ENCODE measurements at regions not wholly inside any gene's neighbourhood (a gene's known extent, or its start where the extent isn't known, plus 50 kb on each side); places are given as distances from the start of the nearest gene placed in this dataset.

DNA sequence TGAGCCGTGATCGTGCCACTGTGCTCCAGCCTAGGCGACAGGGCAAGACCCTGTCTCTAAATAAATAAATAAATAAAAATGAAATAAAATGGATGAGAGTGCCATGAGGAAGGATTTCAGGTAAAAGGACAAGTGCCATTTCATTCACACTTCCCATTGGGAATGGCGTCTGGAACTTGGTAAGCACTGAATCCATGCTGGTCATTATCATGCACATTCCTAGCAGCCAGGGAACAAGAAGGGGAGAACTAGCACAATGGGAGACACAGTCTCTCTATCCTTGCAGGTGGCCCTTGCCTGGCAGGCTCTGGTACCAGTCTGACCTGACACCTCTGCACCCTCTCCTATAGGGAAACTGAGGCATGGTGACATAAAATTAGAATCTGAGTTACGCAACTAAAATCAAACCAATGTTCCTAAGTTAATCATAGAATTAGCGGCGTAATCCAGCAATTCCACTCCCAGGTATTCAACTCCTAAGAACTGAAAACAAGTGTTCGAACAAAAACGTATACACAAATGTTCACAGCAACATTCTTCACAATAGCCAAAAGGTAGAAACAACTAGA is 70.8 kb upstream of the MFGE8 start (continued):
- TF ChIP-seq, protein P1, sequence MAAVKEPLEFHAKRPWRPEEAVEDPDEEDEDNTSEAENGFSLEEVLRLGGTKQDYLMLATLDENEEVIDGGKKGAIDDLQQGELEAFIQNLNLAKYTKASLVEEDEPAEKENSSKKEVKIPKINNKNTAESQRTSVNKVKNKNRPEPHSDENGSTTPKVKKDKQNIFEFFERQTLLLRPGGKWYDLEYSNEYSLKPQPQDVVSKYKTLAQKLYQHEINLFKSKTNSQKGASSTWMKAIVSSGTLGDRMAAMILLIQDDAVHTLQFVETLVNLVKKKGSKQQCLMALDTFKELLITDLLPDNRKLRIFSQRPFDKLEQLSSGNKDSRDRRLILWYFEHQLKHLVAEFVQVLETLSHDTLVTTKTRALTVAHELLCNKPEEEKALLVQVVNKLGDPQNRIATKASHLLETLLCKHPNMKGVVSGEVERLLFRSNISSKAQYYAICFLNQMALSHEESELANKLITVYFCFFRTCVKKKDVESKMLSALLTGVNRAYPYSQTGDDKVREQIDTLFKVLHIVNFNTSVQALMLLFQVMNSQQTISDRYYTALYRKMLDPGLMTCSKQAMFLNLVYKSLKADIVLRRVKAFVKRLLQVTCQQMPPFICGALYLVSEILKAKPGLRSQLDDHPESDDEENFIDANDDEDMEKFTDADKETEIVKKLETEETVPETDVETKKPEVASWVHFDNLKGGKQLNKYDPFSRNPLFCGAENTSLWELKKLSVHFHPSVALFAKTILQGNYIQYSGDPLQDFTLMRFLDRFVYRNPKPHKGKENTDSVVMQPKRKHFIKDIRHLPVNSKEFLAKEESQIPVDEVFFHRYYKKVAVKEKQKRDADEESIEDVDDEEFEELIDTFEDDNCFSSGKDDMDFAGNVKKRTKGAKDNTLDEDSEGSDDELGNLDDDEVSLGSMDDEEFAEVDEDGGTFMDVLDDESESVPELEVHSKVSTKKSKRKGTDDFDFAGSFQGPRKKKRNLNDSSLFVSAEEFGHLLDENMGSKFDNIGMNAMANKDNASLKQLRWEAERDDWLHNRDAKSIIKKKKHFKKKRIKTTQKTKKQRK (IDR thresholded peaks at IDR 0.05; ENCODE audit: low read depth, low read length): no peak
- TF ChIP-seq NR2C1 (IDR thresholded peaks at IDR 0.05) (no peak), HDAC2 (IDR thresholded peaks at IDR 0.05) (no peak), IKZF2 (IDR thresholded peaks at IDR 0.05) (no peak), ZNF622 (IDR thresholded peaks at IDR 0.05) (no peak), MTA3 (IDR thresholded peaks at IDR 0.05; ENCODE audit: borderline replicate concordance, low read length) (no peak), CHD4 (IDR thresholded peaks at IDR 0.05) (no peak), ZNF24 (IDR thresholded peaks at IDR 0.05) (no peak)
- TF ChIP-seq, protein P2, sequence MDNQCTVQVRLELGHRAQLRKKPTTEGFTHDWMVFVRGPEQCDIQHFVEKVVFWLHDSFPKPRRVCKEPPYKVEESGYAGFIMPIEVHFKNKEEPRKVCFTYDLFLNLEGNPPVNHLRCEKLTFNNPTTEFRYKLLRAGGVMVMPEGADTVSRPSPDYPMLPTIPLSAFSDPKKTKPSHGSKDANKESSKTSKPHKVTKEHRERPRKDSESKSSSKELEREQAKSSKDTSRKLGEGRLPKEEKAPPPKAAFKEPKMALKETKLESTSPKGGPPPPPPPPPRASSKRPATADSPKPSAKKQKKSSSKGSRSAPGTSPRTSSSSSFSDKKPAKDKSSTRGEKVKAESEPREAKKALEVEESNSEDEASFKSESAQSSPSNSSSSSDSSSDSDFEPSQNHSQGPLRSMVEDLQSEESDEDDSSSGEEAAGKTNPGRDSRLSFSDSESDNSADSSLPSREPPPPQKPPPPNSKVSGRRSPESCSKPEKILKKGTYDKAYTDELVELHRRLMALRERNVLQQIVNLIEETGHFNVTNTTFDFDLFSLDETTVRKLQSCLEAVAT (IDR thresholded peaks at IDR 0.05): no peak

Data from GM12878 (cell line).